Neural cell (in vitro differentiated cells): ENCODE measurements at regions not wholly inside any gene's neighbourhood (a gene's known extent, or its start where the extent isn't known, plus 50 kb on each side); places are given as distances from the start of the nearest gene placed in this dataset.

Experiments used
- H2AFZ ChIP-seq: fragments of 200-600, 300-800 bp; sonication (generic), shearing (Covaris generic); 2 replicates; pipeline ENCODE4 v1.6.0; 2014; ENCODE audit warnings: low read depth, mild to moderate bottlenecking, antibody characterized with exemption, low read length, moderate library complexity
- H3F3A ChIP-seq: fragments of 200-600 bp; shearing (Covaris generic); 2 replicates; pipeline ENCODE4 v1.6.1; 2016; ENCODE audit warnings: mild to moderate bottlenecking, moderate library complexity, mixed read lengths, antibody characterized with exemption, low read length; ENCODE audit not compliant: insufficient read depth, poor library complexity, severe bottlenecking
- H3K27ac ChIP-seq: fragments of 200-600, 300-800 bp; sonication (generic), shearing (Covaris generic); 2 replicates; pipeline ENCODE4 v1.5.1; 2014; ENCODE audit warnings: mild to moderate bottlenecking, low read length, moderate library complexity
- H3K27me3 ChIP-seq: fragments of 300-800, 200-600 bp; sonication (generic), shearing (Covaris generic); 2 replicates; pipeline ENCODE4 v1.6.0; 2014; ENCODE audit warnings: mild to moderate bottlenecking, low read depth, low read length, moderate library complexity; ENCODE audit not compliant: insufficient read depth
- H3K36me3 ChIP-seq: fragments of 300-800, 200-600 bp; sonication (generic), shearing (Covaris generic); 2 replicates; pipeline ENCODE4 v1.5.1; 2014; ENCODE audit warnings: mild to moderate bottlenecking, antibody characterized with exemption, low read length, moderate library complexity; ENCODE audit not compliant: insufficient read depth
- H3K4me2 ChIP-seq: fragments of 300-800, 200-600 bp; sonication (generic), shearing (Covaris generic); 2 replicates; pipeline ENCODE4 v1.6.0; 2014; ENCODE audit warnings: mild to moderate bottlenecking, low read length
- H3K4me3 ChIP-seq: fragments of 300-800, 200-600 bp; sonication (generic), shearing (Covaris generic); 2 replicates; pipeline ENCODE4 v1.5.1; 2014; ENCODE audit warnings: mild to moderate bottlenecking, low read length, moderate library complexity
- H3K79me2 ChIP-seq: fragments of 200-600 bp; shearing (Covaris generic); replicated peaks from 2 replicates; pipeline ENCODE4 v1.6.0; 2014; ENCODE audit warnings: mild to moderate bottlenecking, low read length, moderate library complexity; ENCODE audit not compliant: insufficient read depth
- H3K9ac ChIP-seq: fragments of 300-800, 200-600 bp; sonication (generic), shearing (Covaris generic); 2 replicates; pipeline ENCODE4 v1.6.1; 2016; ENCODE audit warnings: mild to moderate bottlenecking, low read length, mixed read lengths
- H3K9me2 ChIP-seq: fragments of 200-600 bp; shearing (Covaris generic); 2 replicates; pipeline ENCODE4 v1.6.1; 2016; ENCODE audit warnings: mild to moderate bottlenecking, low read length, mixed read lengths; ENCODE audit not compliant: insufficient read depth
- H3K9me3 ChIP-seq: fragments of 200-600, 300-800 bp; sonication (generic), shearing (Covaris generic); 2 replicates; pipeline ENCODE4 v1.6.1; 2016; ENCODE audit warnings: mild to moderate bottlenecking, mixed run types, low read length, moderate library complexity, mixed read lengths
- H4K20me1 ChIP-seq: fragments of 200-600 bp; shearing (Covaris generic); 2 replicates; pipeline ENCODE4 v1.6.1; 2016; ENCODE audit warnings: mild to moderate bottlenecking, mixed run types; ENCODE audit not compliant: insufficient read depth
- EP300 ChIP-seq: fragments of 450-650 bp; conservative IDR thresholded peaks from 2 replicates; pipeline ENCODE4 v1.6.1; 2014; ENCODE audit warnings: antibody characterized with exemption, mild to moderate bottlenecking, moderate library complexity; ENCODE audit not compliant: poor library complexity, severe bottlenecking
- EZH2 ChIP-seq: fragments of 200-600, 300-800 bp; shearing (Covaris generic), sonication (generic); IDR thresholded peaks from 2 replicates; pipeline ENCODE4 v1.6.1; 2014; ENCODE audit warnings: antibody characterized with exemption, low read length, borderline replicate concordance, mild to moderate bottlenecking; ENCODE audit not compliant: insufficient read depth, poor library complexity, severe bottlenecking
- MXI1 ChIP-seq: fragments of 450-650 bp; conservative IDR thresholded peaks from 2 replicates; pipeline ENCODE4 v1.6.1; 2014; ENCODE audit warnings: antibody characterized with exemption, mild to moderate bottlenecking; ENCODE audit not compliant: poor library complexity, severe bottlenecking
- POLR2AphosphoS5 ChIP-seq: IDR thresholded peaks from 2 replicates; pipeline ENCODE4 v1.6.1; 2012
- RAD21 ChIP-seq: fragments of 450-650 bp; conservative IDR thresholded peaks from 2 replicates; pipeline ENCODE4 v1.6.1; 2014; ENCODE audit warnings: antibody characterized with exemption, mild to moderate bottlenecking, moderate library complexity
- SMC3 ChIP-seq: fragments of 450-650 bp; conservative IDR thresholded peaks from 2 replicates; pipeline ENCODE4 v1.6.1; 2014; ENCODE audit warnings: antibody characterized with exemption, mild to moderate bottlenecking, moderate library complexity; ENCODE audit not compliant: poor library complexity
- TAF1 ChIP-seq: IDR thresholded peaks from 2 replicates; pipeline ENCODE4 v1.6.1; 2012; ENCODE audit warnings: low read depth
- TF ChIP-seq, protein P1 (sequence below): IDR thresholded peaks from 2 replicates; pipeline ENCODE4 v1.6.1; 2012; ENCODE audit warnings: borderline replicate concordance
- TF ChIP-seq, protein P2 (sequence below): fragments of 450-650 bp; IDR thresholded peaks from 2 replicates; pipeline ENCODE4 v1.5.1; 2014; ENCODE audit warnings: antibody characterized with exemption, mild to moderate bottlenecking, moderate library complexity; ENCODE audit not compliant: poor library complexity, severe bottlenecking

GRCh38 chr12:77374673-77375072 lies 309.3 kb upstream of the E2F7 start:
- Histone ChIP-seq H3K36me3 (no peaks in the 10 kb centered on the region), H3K27me3 (no peaks in the 10 kb centered on the region), H3F3A (no peaks in the 10 kb centered on the region)

GRCh38 chr12:77372494-77372893 lies 307.1 kb upstream of the E2F7 start:
- Histone ChIP-seq H3K4me3 (no peak overlapping the region), H3K27me3 (no peaks in the 10 kb centered on the region), H4K20me1 (no peaks in the 10 kb centered on the region), H2AFZ (no peak overlapping the region), H3K27ac (no peak overlapping the region), H3K79me2 (peaks cover 29% of the 10 kb centered on the region), H3K9me2 (no peaks in the 10 kb centered on the region), H3K4me2 (no peak overlapping the region), H3K9me3 (no peaks in the 10 kb centered on the region), H3F3A (no peaks in the 10 kb centered on the region), H3K9ac (no peak overlapping the region), H3K36me3 (no peaks in the 10 kb centered on the region)
- TF ChIP-seq RAD21 (no peak), TAF1 (no peak), MXI1 (no peak), SMC3 (no peak), EP300 (no peak), POLR2AphosphoS5 (no peak), EZH2 (no peak)
- TF ChIP-seq, protein P1, sequence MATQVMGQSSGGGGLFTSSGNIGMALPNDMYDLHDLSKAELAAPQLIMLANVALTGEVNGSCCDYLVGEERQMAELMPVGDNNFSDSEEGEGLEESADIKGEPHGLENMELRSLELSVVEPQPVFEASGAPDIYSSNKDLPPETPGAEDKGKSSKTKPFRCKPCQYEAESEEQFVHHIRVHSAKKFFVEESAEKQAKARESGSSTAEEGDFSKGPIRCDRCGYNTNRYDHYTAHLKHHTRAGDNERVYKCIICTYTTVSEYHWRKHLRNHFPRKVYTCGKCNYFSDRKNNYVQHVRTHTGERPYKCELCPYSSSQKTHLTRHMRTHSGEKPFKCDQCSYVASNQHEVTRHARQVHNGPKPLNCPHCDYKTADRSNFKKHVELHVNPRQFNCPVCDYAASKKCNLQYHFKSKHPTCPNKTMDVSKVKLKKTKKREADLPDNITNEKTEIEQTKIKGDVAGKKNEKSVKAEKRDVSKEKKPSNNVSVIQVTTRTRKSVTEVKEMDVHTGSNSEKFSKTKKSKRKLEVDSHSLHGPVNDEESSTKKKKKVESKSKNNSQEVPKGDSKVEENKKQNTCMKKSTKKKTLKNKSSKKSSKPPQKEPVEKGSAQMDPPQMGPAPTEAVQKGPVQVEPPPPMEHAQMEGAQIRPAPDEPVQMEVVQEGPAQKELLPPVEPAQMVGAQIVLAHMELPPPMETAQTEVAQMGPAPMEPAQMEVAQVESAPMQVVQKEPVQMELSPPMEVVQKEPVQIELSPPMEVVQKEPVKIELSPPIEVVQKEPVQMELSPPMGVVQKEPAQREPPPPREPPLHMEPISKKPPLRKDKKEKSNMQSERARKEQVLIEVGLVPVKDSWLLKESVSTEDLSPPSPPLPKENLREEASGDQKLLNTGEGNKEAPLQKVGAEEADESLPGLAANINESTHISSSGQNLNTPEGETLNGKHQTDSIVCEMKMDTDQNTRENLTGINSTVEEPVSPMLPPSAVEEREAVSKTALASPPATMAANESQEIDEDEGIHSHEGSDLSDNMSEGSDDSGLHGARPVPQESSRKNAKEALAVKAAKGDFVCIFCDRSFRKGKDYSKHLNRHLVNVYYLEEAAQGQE, result no peak
- TF ChIP-seq, protein P2, sequence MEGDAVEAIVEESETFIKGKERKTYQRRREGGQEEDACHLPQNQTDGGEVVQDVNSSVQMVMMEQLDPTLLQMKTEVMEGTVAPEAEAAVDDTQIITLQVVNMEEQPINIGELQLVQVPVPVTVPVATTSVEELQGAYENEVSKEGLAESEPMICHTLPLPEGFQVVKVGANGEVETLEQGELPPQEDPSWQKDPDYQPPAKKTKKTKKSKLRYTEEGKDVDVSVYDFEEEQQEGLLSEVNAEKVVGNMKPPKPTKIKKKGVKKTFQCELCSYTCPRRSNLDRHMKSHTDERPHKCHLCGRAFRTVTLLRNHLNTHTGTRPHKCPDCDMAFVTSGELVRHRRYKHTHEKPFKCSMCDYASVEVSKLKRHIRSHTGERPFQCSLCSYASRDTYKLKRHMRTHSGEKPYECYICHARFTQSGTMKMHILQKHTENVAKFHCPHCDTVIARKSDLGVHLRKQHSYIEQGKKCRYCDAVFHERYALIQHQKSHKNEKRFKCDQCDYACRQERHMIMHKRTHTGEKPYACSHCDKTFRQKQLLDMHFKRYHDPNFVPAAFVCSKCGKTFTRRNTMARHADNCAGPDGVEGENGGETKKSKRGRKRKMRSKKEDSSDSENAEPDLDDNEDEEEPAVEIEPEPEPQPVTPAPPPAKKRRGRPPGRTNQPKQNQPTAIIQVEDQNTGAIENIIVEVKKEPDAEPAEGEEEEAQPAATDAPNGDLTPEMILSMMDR, result no peak

More at GRCh38 chr12:77374673-77375072, 309.3 kb upstream of the E2F7 start:
- TF ChIP-seq POLR2AphosphoS5 (no peak), SMC3 (no peak), RAD21 (no peak), EZH2 (no peak), MXI1 (no peak), EP300 (no peak), TAF1 (no peak)
- TF ChIP-seq, protein P1, result no peak
- TF ChIP-seq, protein P2, result no peak
- H3K4me2 ChIP-seq, result no peak overlapping the region
- no peak overlapping the region for H2AFZ ChIP-seq
- H3K79me2 ChIP-seq, result peaks cover 16% of the 10 kb centered on the region
- no peaks in the 10 kb centered on the region for H4K20me1 ChIP-seq
- no peak overlapping the region for H3K4me3 ChIP-seq
- no peak overlapping the region for H3K27ac ChIP-seq
- H3K9me3 ChIP-seq, result no peaks in the 10 kb centered on the region
- no peaks in the 10 kb centered on the region for H3K9me2 ChIP-seq
- no peak overlapping the region for H3K9ac ChIP-seq
